Glutamatergic neuron (in vitro differentiated cells): ENCODE measurements at regions not wholly inside any gene's neighbourhood (a gene's known extent, or its start where the extent isn't known, plus 50 kb on each side); places are given as distances from the start of the nearest gene placed in this dataset.
"Not testable (repeated sequence)": the region's sequence is repeated elsewhere in the genome, so short reads cannot be mapped to it uniquely, and the experiment has no call there.

ENCODE experiments used
- DNase-seq: peaks from one replicate; pipeline ENCODE4 v3.0.0; 2022
- H3K27ac Mint-ChIP-seq: one replicate; pipeline ENCODE4 v1.8.0; 2020; ENCODE audit warnings: mild to moderate bottlenecking, mixed read lengths, inconsistent platforms; ENCODE audit not compliant: unreplicated experiment
- H3K27me3 Mint-ChIP-seq: one replicate; pipeline ENCODE4 v1.8.0; 2020; ENCODE audit warnings: mild to moderate bottlenecking, moderate library complexity, mixed read lengths, inconsistent platforms; ENCODE audit not compliant: unreplicated experiment
- H3K36me3 Mint-ChIP-seq: one replicate; pipeline ENCODE4 v1.8.0; 2020; ENCODE audit warnings: mild to moderate bottlenecking, mixed read lengths, inconsistent platforms; ENCODE audit not compliant: unreplicated experiment
- H3K4me1 Mint-ChIP-seq: one replicate; pipeline ENCODE4 v1.8.0; 2020; ENCODE audit warnings: mild to moderate bottlenecking, low read depth, mixed read lengths, inconsistent platforms; ENCODE audit not compliant: unreplicated experiment
- H3K4me3 Mint-ChIP-seq: one replicate; pipeline ENCODE4 v1.8.0; 2020; ENCODE audit warnings: mild to moderate bottlenecking, mixed read lengths, inconsistent platforms; ENCODE audit not compliant: unreplicated experiment
- H3K9me3 Mint-ChIP-seq: one replicate; pipeline ENCODE4 v1.8.0; 2020; ENCODE audit warnings: mild to moderate bottlenecking, moderate library complexity, mixed read lengths, inconsistent platforms; ENCODE audit not compliant: unreplicated experiment
- TF ChIP-seq, protein P1 (sequence below): fragments of 200-600 bp; sonication (generic); IDR thresholded peaks from one replicate; pipeline ENCODE4 v1.5.0; 2021; ENCODE audit not compliant: partially characterized antibody, unreplicated experiment

DNA sequence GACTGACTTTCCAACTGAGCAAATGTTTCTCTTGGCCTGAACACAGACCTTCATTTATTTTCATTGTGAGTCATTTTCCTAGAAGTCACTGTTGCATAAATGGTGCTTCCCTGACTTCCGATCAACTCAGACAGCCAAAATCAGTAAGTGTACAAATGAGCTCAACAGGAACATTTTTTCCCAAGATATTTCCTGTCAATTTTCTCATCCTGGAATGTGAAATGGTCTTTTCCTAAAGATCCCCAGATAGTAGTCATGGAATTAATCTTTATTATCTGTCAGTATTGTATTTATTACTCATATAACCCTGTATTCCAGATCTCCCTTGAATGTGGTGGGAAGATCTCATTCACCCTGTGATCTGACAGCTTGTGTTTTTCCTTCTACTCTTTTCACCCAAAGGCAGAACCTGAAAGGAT is 360.3 kb upstream of the KIF2B start:
- Mint-ChIP-seq H3K36me3 (peaks cover 10% of the 10 kb centered on the region), H3K27me3 (peaks cover 2% of the 10 kb centered on the region), H3K27ac (no peak overlapping the region), H3K9me3 (peaks cover 5% of the 10 kb centered on the region), H3K4me3 (no peak overlapping the region), H3K4me1 (no peaks in the 10 kb centered on the region)
- DNase-seq: no peak
- TF ChIP-seq, protein P1, sequence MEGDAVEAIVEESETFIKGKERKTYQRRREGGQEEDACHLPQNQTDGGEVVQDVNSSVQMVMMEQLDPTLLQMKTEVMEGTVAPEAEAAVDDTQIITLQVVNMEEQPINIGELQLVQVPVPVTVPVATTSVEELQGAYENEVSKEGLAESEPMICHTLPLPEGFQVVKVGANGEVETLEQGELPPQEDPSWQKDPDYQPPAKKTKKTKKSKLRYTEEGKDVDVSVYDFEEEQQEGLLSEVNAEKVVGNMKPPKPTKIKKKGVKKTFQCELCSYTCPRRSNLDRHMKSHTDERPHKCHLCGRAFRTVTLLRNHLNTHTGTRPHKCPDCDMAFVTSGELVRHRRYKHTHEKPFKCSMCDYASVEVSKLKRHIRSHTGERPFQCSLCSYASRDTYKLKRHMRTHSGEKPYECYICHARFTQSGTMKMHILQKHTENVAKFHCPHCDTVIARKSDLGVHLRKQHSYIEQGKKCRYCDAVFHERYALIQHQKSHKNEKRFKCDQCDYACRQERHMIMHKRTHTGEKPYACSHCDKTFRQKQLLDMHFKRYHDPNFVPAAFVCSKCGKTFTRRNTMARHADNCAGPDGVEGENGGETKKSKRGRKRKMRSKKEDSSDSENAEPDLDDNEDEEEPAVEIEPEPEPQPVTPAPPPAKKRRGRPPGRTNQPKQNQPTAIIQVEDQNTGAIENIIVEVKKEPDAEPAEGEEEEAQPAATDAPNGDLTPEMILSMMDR: no peak

DNA sequence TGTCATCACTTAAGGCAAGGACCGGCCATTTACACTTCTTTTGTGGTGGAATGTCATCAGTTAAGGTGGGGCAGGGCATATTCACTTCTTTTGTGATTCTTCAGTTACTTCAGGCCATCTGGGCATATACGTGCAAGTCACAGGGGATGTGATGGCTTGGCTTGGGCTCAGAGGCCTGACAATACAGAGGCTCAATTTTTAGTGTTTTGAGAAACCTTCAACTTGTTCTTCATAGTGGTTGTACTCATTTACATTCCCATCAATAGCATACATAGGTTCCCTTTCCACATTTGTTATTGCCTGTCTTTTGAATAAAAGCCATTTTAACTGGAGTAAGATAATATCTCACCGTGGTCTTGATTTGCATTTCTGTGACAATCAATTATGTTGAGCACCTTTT is 366.8 kb upstream of the KIF2B start:
- peaks cover 14% of the 10 kb centered on the region for H3K36me3 Mint-ChIP-seq

DNA sequence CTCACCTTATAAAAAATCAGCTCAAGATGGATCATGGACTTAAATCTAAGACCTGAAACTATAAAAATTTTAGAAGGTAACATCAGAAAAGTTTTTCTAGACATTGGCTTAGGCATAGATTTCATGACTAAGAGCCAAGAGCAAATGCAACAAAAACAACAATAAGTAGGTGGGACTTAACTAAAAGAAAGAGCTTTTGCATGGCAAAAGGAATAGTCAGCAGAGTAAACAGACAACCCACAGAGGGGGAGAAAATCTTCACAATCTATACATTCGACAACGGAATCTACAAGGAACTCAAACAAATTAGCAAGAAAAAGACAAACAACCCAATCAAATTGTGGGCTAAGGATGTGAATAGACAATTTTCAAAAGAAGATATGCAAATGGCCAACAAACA is 368.4 kb upstream of the KIF2B start:
- no peak overlapping the region for H3K4me3 Mint-ChIP-seq
- TF ChIP-seq, protein P1: no peak
- H3K36me3 Mint-ChIP-seq: peaks cover 14% of the 10 kb centered on the region
- no peaks in the 10 kb centered on the region for H3K27me3 Mint-ChIP-seq
- DNase-seq: no peak
- no peaks in the 10 kb centered on the region for H3K4me1 Mint-ChIP-seq
- H3K27ac Mint-ChIP-seq: no peak overlapping the region
- peaks cover 5% of the 10 kb centered on the region for H3K9me3 Mint-ChIP-seq

More for the DNA sequence above, 366.8 kb upstream of the KIF2B start:
- H3K9me3 Mint-ChIP-seq, H3K4me1 Mint-ChIP-seq, H3K27ac Mint-ChIP-seq, H3K27me3 Mint-ChIP-seq, H3K4me3 Mint-ChIP-seq, DNase-seq: not testable (repeated sequence)

DNA sequence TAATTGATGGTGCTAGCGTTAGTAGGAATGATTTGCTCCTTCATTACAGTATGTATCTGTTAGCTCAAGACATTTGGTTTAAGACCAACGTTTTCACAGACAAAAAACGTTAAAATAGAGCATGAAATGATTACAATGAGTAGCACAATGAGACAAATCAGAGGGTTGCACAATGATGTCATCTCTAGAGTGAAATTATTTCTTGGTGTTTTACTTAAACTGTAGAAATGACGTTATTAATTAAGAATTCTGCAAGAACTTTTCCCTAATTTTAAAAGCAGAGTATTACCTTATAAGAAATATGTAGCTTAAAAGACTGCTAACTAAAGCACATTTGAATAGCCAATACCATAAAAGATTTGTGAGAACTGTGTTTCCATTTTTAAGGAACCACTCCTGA is 373.4 kb upstream of the KIF2B start:
- Mint-ChIP-seq H3K4me1 (no peaks in the 10 kb centered on the region), H3K27me3 (no peaks in the 10 kb centered on the region), H3K36me3 (no peaks in the 10 kb centered on the region), H3K27ac (no peak overlapping the region), H3K4me3 (no peak overlapping the region), H3K9me3 (no peaks in the 10 kb centered on the region)
- DNase-seq: no peak
- TF ChIP-seq, protein P1: no peak

DNA sequence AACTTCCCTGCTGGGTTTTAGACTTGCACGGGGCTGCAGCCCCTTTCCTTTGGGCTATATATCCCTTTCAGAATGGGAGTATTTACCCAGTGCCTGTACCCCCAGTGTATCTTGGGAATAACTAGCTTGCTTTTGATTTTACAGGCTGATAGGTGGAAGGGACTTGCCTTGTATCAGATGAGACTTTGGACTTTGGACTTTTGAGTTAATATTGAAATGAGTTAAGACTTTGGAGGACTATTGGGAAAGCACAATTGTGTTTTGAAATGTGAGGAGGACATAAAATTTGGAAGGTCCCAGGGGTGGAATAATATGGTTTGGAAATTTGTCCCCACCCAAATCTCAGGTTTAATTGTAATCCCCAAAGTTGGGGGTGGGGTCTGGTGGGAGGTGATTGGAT is 393.8 kb upstream of the KIF2B start:
- no peak for DNase-seq
- H3K27ac Mint-ChIP-seq: no peak overlapping the region
- no peaks in the 10 kb centered on the region for H3K9me3 Mint-ChIP-seq
- H3K36me3 Mint-ChIP-seq: no peaks in the 10 kb centered on the region
- no peaks in the 10 kb centered on the region for H3K4me1 Mint-ChIP-seq
- TF ChIP-seq, protein P1: no peak
- H3K27me3 Mint-ChIP-seq: no peaks in the 10 kb centered on the region
- H3K4me3 Mint-ChIP-seq: no peak overlapping the region

DNA sequence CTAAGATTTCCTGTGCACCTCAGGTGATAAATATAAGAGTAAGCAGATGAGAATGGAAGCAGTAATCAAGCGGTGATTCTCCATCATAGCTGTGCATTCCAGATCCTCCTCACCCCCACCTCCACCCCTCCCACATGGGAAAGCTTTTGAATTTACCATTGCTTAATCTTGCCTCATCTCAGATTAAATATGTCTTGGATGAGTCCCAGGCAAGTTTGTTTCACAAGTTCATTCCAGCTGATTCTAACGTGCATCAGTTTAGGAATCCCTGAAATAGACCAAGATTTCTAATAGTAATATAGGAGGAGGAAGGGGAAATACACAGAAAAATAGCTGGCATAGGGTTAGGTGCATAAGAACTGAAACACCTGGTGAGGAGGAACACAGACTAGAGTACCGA is 396.2 kb upstream of the KIF2B start:
- Mint-ChIP-seq H3K27ac (no peak overlapping the region), H3K4me1 (no peaks in the 10 kb centered on the region), H3K27me3 (no peaks in the 10 kb centered on the region), H3K36me3 (no peaks in the 10 kb centered on the region), H3K9me3 (no peaks in the 10 kb centered on the region), H3K4me3 (no peak overlapping the region)
- no peak for DNase-seq
- TF ChIP-seq, protein P1: no peak
